Stimulated activated CD4-positive, alpha-beta T cell treated with anti-CD3 and anti-CD28 coated beads, Interleukin-12 subunit alpha, Interleukin-12 subunit beta, amount 100 ng/mL, for 4 hours (primary cell): ENCODE measurements at regions not wholly inside any gene's neighbourhood (a gene's known extent, or its start where the extent isn't known, plus 50 kb on each side); places are given as distances from the start of the nearest gene placed in this dataset.
"Not testable (repeated sequence)": the region's sequence is repeated elsewhere in the genome, so short reads cannot be mapped to it uniquely, and the experiment has no call there.

Experiments used
- DNase-seq: peaks from one replicate; pipeline ENCODE4 v3.0.0-alpha.2; 2020

DNA sequence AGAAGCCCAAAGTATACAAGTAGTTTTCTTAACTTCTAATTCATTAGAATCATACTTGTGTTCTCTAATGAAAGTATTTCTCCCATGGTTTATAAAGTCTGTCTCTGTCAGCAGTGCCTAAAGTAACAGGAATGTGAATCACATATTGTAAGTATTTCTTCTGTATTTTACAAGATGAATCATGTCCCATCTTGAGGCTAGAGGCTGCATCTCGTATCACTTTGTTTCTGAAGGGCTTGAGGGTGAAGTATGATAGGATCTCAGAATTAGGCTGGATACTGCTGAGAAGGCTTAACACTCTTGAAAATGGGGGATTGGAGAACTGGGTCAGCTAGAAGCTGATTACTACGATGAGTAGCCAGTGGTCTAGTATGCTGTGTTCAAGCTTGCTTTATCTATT, 242.2 kb upstream of the ACTBL2 start:
- DNase-seq, result no peak

DNA sequence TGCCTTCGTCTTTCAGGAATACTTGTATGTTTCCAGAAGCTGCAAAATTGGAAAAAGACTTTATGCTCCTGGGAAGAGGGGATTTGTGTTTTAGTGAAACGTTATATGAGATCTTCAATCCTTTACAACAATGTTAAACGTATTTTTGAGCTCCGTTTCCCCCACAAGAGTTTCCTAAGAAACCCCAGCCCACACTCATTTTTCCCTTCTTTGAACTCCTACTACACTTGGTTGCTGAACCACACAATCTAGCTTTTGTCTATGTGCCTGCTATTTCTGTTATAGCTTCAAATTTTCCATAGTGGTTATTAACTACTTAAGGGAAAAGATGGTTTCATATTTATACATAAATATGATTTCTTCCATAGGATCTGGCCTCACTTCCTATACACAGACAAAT, 238.6 kb upstream of the ACTBL2 start:
- DNase-seq, result no peak

DNA sequence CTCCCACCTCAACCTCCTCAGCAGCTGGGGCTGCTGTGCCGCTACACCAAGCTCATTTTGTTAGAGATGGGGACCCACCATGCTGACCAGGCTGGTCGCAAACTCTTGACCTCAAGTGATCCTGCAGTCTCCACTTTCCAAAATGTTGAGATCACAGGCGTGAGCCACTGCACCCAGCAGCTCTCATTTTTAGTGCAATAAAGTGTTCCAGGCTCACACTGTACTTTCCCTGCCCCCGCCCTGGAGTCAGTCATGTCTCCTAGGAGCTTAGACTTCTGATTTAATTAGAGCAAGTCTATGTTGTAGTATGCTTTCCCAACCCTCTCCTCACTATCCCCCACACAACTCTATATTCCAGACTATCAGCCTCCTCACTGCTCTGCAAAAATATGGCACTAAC, 238.0 kb upstream of the ACTBL2 start:
- DNase-seq, result no peak

DNA sequence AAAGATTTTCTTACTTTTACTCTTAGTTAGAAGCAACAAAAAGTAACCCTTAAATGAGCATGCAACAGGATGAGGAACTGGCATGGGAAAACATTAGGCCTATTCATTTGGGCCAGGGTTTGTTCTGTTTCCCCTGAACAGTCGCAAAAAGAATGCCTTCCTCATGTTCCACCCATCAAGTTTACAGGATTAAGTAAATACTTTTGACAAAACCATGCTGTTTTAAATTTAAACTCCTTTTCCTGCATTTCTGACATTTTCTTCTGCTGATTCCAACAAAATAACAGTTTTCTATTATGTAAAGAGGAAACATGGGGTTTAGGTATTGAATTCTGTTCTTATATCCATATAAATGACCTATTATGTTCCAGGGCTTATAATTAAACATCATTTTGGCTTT, 236.6 kb upstream of the ACTBL2 start:
- DNase-seq, result no peak

- no peak for DNase-seq
Measured at GRCh38 chr5:57718155-57718554, 235.5 kb upstream of the ACTBL2 start.

- DNase-seq, result no peak
Measured at GRCh38 chr5:57717555-57717954, 234.9 kb upstream of the ACTBL2 start.

- no peak for DNase-seq
Measured at GRCh38 chr5:57716661-57717060, 234.1 kb upstream of the ACTBL2 start.

DNA sequence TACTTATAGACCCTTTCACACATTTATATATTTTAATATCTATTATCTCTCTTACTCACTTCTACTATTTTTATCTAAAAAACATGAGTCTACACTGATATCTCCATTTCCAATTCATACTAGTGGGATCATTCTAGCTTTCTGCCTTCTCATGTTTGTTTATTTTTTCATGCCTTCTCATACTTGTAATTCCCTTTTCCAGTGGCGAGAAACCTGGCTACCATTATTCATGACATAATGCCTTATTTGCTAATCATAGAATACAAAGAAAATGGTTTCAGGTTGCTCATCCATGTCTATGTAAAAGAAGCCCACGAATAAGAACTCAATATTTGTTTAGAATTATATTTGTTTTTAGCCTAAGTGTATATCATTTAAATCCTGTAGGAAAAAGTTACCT, 232.7 kb upstream of the ACTBL2 start:
- DNase-seq, result no peak

- not testable (repeated sequence) for DNase-seq
Measured at GRCh38 chr5:57713535-57713934, 230.9 kb upstream of the ACTBL2 start.

DNA sequence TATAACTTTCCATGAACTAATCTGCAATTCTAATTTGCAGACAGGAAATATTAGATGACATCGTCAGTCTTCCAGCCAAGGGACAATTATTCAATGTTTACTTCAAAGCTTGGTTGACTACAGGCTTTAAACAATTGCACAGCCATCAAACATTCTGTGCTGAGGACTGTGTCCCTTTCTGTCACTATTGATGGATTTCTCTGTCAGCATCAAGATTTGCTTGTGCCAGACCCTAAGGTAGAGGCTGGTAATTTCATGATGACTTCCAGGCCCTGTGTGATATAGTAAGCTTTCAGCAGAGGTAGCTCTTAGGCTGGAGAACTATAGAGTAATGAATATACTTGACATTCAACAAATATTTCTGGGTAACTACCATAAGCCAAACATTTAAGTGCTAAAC, 229.3 kb upstream of the ACTBL2 start:
- no peak for DNase-seq

- no peak for DNase-seq
Measured at GRCh38 chr5:57711471-57711870, 228.9 kb upstream of the ACTBL2 start.

- no peak for DNase-seq
Measured at GRCh38 chr5:57710126-57710525, 227.5 kb upstream of the ACTBL2 start.

DNA sequence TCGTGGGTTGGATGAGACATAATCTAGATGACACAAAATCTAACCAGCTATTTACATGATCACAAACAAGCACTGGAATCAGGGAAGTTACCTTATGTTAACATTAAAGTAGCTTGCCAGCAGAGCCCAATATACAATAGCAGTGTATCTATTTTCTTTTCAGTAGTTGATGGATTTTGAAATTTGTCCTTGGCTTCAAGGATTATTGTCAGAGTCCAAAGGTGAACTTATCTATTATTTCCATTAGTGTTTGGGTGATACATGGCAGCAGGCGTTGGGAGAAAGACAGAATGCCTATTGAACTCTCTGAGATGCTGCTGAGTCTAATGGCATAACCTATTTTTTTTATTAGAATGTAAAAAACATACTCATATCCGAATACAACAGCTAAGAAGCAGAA, 223.2 kb upstream of the ACTBL2 start:
- no peak for DNase-seq

GRCh38 chr5:57703721-57704120, 221.1 kb upstream of the ACTBL2 start:
- DNase-seq, result no peak

DNA sequence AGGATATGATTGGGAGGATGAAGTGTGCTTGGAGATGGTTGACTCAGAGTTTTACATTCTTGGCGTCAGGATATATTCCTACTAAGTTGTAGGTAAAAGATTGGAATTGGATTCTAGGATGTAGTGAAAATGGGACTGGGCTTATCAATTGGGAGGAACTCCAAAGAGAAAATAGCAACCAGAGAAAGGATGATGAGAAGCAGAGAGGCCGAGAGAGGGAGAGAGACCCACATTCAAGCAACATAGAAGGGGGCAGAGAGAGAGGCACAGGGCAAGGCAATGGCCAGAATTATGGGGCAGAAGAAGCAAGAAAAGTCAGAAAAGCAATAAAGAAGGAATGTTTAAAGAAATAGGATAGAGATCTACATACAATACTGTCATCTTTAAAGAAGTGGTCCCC, 217.9 kb upstream of the ACTBL2 start:
- no peak for DNase-seq

DNA sequence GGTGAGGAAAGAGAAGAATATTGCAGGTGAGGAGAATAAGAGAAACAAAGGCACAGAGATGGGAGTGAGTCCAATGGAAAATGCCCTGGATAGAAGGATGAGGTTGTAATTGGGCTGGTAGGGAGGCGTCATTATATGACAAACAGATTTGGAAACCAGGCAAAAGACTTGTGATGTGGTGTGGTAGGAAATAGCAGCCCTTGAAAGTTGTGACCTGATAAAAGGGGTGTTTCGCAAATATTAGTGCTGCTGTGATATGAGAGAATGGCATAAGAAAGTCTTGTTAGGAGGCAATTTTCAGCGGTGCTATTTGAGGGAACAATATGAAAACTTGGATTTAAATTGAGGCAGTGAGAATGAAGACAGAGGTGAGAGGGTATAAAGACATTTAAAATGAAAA, 217.5 kb upstream of the ACTBL2 start:
- DNase-seq, result no peak

GRCh38 chr5:57698802-57699201, 216.2 kb upstream of the ACTBL2 start:
- DNase-seq, result no peak

DNA sequence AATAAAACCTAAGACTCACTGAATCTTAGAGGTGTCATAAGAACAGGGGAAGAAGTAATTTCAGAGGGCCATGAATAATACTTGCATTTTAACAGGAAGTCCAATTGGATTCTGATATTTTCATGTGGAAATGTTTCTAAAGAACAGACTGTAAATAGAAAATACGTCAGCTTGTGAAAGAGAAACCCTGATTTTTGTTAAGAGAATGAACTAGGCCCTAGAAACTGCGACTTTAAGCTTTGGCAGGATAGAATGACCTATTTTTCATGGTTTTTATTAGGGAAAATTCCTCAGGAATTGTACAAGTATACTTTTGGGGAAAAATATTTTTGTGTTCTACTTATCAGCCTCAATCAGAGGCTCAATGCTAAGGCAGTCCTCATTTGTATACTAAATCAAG, 215.5 kb upstream of the ACTBL2 start:
- no peak for DNase-seq

- no peak for DNase-seq
Measured at GRCh38 chr5:57696825-57697570, 214.4 kb upstream of the ACTBL2 start.

DNA sequence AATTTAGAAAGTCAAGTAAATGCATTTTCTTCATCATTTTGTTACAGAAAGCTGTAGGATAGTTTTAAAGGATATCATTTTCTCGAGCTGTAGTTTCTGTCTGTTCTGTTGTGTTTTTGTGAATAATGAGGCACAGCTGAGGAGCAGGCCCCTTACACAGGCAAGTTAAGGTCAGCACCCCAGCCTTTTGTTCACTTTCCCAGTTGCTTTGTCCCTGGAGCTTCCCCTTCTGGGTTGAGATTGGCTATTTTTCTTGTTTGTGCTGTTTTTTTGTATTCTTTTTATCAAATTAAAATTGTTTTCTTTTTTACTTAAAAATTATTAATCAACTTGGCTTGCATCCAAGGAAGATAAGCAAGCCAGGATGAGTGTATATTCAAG, 213.8 kb upstream of the ACTBL2 start:
- DNase-seq, result no peak

DNA sequence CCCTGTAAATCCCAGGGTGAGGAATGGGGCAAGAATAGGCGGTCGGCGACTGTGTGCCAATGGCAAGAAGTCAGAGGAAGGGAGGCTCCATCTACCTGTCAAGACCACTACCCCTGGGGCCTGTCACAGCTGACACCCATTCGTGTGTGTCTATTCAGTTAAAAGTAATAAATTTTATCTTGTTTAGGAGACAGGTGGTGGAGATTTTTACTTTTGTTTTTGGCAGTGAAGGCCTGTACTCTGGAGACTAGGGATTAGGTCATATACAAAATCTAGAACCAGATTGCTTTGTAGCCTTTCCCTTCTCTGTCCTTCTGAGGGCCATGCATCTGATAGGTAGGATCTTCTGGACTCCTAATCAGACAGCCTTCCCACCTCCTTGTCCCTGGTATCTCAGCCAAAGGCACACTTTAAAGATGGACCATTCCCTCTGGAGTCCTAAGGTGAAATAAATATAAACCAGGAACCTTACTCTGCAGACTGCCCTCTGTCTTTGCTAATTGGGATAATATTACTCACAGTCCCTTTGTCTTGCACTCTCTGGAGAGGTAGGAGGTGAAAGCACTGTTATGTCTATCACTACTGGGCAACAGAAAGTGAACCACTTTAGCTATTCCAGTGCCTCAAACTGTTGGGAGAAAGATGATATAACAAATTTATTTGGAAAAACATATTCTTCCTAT, 213.2 kb upstream of the ACTBL2 start:
- no peak for DNase-seq

DNA sequence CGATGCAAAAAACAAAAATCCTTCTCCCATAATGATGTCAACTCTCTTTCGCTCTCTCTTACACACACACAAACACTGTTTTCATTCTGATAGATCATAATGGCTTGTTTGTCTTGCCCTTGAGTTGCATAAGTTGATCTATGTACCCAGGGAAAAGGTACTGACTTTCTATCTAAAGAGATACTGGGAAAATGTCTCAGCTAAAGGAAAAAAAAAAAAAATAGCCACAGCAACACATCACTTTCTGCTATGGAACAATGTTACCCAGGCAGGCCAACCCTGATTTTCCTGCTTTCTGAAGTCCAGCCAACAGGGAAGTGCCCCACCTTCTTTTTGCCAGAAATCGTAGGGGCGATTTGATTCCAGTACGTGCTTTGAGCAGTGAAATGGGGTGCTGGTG, 212.6 kb upstream of the ACTBL2 start:
- DNase-seq, result no peak

GRCh38 chr5:57693488-57694305, 211.1 kb upstream of the ACTBL2 start:
- no peak for DNase-seq
